Activated T-helper 1 cell treated with anti-CD3 and anti-CD28 coated beads, Interleukin-2, amount 50 U/mL, for 16 hours (primary cell): ENCODE measurements at regions not wholly inside any gene's neighbourhood (a gene's known extent, or its start where the extent isn't known, plus 50 kb on each side); places are given as distances from the start of the nearest gene placed in this dataset.
A peak's percentile ranks its signal among the peaks of the same experiment; 100 is the strongest.
"Not testable (repeated sequence)": the region's sequence is repeated elsewhere in the genome, so short reads cannot be mapped to it uniquely, and the experiment has no call there.

Source experiments
- DNase-seq, 2 donors: peaks; one replicate each; pipeline ENCODE4 v3.0.0-alpha.2; 2020; ENCODE audit warnings: low read depth in 1 of 2, low spot score in 1 of 2

GRCh38 chr22:49660321-49660720 is 167.4 kb downstream of the BRD1 start:
- no peak for DNase-seq

- DNase-seq, result no peak
Observed at GRCh38 chr22:49659924-49660315, 167.8 kb downstream of the BRD1 start.

GRCh38 chr22:49659281-49659923 is 168.3 kb downstream of the BRD1 start:
- no peak for DNase-seq

GRCh38 chr22:49658902-49659280 is 168.8 kb downstream of the BRD1 start:
- DNase-seq, result no peak

DNA sequence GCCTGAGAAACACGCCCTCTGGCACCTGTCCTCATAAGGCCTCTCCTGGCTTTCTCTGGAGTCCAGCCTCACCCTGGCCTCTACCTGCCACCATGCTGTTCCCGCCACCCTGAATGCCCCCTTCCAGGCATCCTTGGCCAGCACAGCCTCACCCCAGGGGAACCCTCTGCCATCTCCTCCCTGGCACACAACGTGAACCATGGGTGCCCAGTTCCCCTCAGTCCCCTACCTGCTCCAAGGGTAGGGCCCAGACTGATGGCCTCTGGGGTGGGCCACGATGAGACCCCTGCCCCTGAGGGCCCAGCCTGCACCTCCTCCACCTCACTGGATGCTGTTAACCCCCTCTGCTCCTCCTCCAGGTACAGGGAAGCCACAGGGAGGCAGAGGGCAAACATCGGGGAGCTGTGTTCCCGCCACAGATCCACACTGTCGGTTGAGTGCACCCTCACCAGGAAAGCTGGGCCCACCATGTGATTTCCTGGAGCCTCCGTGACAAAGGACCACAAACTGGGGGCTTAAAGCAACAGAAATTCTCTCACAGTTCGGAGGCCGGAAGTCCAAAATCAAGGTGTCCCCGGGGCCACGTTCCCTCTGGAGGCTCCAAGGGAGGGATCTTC is 169.6 kb downstream of the BRD1 start:
- DNase-seq, result no peak

- DNase-seq, result peak; percentile 33 to 48
Observed at GRCh38 chr22:49657275-49657973, 170.2 kb downstream of the BRD1 start.

- DNase-seq, result not testable (repeated sequence)
Observed at GRCh38 chr22:49656883-49657274, 170.8 kb downstream of the BRD1 start.

DNA sequence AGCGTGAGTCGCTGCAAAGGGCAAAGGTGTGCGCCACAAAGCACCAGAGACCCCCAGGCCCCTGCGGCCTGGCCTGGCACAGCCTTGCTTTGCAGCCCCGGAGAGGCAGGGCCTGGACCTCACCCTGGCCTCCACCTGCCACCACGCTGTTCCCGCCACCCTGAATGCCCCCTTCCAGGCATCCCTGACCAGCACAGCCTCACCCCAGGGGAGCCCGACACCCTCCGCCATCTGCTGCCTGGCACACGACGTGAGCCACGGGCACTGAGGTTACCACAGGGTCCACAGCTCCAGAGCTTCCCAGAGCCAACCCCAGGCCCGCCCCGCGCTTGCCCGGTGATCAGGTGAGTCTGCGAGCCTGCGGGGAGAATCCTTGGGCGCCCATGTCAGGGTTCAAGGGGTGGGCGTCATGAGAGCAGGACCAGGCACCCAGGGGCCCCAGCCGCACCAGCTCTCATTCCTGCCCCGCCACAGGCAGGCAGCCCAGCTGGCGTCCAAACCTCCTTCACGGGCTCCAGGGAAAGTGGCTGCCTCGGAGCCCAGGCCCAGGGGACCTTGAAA is 171.3 kb downstream of the BRD1 start:
- DNase-seq, result no peak

- no peak for DNase-seq
Observed at GRCh38 chr22:49655168-49655812, 172.4 kb downstream of the BRD1 start.

GRCh38 chr22:49650336-49651241 is 177.1 kb downstream of the BRD1 start:
- no peak for DNase-seq

DNA sequence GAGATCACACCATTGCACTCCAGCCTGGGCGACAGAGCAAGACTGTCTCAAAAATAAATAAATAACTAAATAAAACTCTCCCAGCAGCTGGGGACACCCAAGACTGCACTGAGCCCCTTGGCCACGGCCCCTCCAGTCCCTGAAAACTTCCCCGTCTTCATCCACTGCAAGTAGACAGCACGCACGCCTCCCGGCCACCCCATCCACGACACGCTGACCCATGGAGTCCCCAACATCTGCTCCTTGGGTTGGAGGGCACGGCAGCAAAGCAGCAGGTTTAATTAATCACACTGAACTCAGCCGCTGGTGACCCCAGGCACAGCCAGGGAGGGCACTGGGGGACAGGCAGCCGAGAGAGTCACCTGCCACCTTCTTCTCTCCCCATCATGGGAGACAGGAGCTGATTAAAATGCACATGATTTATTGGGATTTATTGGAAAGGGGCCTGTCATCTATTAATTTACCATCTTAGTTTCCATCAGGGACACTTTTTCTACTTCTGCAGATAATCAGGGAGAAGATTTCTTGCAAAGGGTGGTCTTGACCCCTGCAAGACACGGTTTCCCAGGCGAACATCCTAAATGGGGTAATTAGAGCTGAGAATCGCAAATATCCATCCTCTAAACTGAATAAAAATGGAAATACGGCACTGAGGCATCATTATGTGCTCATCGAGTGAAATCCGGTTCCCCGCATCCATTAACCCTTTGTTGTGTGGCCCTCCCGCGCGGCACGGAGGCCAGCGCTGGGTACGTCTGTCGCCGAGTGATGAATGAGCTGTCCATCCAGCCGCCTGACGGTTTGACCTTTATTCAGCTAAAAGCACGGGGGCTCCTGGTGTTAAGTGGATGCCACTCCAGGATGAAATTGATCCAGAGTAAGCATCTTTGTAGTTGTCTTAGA is 178.3 kb downstream of the BRD1 start:
- DNase-seq, result no peak

DNA sequence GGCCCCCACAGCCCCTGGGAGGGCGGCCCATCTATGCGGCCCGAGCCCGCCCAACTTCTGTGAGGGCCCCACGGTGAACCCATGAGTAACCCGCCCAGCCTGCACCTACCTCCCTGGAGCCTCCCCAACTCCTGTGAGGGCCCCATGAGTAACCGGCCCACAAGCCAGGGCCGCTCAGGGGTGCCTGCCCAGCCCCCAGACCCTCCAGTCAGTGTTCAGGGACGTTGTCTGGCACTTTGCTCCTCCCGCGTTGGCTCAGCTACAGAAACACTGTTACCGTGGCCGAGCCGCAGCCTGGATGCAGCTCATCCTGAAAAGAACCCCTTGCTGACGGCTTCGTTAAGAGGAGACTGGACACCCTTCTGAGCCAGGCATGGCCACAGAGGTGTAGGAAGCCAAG is 179.6 kb downstream of the BRD1 start:
- no peak for DNase-seq

DNA sequence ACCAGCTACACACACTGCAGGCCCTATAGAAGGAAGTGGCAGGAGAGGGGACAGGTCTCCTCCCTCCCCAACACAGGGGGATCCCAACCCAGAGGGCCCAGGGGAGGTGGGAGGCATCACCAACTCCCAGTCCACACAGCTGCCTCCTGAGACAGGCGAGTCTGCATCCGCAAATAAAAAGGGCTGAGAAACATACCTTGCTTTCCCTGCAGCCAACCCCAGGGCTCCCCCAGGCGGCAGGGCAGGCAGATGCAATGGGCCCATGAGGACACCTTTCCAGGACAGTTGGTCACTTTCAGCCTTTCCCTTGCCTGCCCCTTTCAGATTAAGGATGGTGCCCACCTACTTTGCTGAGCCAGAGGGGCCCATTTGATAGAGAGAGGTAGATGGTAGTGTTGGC is 180.0 kb downstream of the BRD1 start:
- DNase-seq, result no peak

DNA sequence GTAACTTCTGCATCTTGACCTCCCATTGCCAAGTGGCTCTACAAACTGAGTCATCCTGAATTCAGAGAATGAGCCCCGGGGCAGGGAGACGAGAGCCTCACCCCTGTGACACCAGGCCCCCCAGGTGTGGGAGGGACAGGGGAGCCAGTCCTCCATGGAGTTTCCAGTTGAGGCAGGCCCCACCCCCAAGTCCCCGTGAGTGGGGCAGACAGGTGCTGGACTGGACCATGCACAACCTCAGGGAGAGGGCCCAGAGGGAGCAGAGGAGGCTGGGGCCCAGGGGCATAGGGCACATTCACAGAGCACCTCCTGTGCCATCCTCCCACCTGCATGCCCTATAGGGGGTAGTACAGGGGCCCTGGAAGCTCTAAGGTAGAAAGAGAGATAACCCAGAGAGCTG is 180.8 kb downstream of the BRD1 start:
- DNase-seq, result no peak

- DNase-seq, result no peak
Observed at GRCh38 chr22:49645791-49646550, 181.7 kb downstream of the BRD1 start.

DNA sequence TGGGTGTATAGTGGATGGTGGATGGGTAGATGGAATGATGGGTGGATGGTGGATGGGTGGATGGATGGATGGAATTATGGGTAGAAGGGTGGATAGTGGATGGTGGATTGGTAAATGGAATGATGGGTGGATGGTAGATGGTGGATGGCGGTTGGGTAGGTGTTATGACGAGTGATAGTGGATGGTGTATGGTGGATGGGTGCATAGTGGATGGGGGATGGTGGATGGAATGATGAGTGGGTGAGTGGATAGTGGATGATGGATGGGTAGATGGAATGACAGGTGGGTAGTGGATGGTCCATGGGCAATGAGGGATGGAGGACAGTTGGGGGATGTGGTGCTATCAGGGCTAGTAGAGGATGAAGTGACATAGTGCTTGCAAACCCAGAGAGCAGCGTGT is 182.4 kb downstream of the BRD1 start:
- no peak for DNase-seq

GRCh38 chr22:49643998-49644397 is 183.7 kb downstream of the BRD1 start:
- no peak for DNase-seq

DNA sequence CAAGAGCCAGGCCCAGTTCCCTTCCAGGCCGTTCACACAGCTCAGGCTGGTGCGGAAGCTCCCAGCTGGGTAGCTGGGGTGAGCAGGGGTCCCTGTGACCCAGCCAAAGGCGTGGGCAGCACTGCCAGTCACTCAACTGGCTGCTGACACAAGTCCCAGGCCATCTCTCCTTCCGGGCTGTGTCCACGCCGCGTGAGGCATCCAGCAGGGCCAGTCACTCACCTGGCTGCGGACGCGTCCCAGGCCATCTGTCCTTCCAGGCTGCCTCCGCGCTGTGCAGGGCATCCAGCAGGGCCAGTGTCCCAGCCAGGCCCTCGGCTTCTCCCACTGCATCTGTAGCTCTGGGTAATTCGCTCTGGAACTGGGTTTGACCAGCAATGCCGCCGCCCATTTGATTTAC is 184.2 kb downstream of the BRD1 start:
- no peak for DNase-seq

DNA sequence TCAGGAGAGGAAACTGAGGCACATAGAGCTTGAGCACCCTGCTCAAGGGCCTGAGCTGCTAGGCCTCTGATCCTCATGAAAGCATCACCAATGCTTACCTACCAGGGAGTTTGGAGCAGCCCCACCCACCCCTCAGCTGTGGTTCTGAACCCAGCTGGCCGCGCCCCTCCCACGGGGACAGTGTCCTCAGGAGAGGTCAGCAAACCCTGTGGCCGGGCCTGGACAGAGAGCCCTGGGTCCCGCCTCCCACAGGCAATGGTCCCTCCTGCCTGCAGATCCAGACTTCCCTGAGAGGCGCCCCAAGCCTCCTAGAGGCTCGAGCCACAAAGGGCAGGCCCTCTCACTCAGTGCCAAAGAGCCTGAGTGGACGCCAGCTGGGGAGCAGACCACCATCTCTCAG is 184.9 kb downstream of the BRD1 start:
- DNase-seq, result no peak
